ENCODE measurements at regions not wholly inside any gene's neighbourhood (a gene's known extent, or its start where the extent isn't known, plus 50 kb on each side); places are given as distances from the start of the nearest gene placed in this dataset.
"Not testable (repeated sequence)": the region's sequence is repeated elsewhere in the genome, so short reads cannot be mapped to it uniquely, and the experiment has no call there.

DNA sequence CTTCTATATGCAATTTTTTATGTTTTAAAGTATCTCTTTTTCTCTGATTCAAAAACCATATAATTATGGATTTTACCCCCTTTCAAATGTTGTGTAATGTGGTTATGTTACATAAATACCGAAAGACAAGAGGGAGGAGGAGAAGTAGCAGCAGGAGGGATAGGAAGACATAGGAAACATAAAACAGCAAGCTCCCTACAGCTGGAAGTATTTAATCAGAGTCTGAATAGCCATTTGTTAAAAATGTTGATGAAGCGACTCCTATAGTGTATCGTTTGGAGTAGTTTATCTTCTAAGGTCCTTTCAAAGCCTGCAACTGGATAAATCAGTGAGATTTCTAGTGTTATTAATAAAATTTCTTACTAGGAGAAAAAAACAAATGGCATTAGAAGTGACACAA, 598.1 kb upstream of the GOLIM4 start:
- H3K27me3 ChIP-seq (ENCODE audit: control insufficient read depth, insufficient read depth, low read length), result no peaks in the 10 kb centered on the region
- H3K9ac ChIP-seq (ENCODE audit: low read depth, low read length), result no peak overlapping the region
- H3K36me3 ChIP-seq (ENCODE audit: insufficient read depth, low read length), result no peaks in the 10 kb centered on the region
- no peaks in the 10 kb centered on the region for H3K4me1 ChIP-seq (ENCODE audit: control insufficient read depth, insufficient read depth, low read length)
- H3K4me3 ChIP-seq (ENCODE audit: low read length), result no peak overlapping the region
- no peaks in the 10 kb centered on the region for H3K9me3 ChIP-seq (replicated peaks; ENCODE audit: low read length)
- no peak overlapping the region for H3K4me2 ChIP-seq (ENCODE audit: low read length)

DNA sequence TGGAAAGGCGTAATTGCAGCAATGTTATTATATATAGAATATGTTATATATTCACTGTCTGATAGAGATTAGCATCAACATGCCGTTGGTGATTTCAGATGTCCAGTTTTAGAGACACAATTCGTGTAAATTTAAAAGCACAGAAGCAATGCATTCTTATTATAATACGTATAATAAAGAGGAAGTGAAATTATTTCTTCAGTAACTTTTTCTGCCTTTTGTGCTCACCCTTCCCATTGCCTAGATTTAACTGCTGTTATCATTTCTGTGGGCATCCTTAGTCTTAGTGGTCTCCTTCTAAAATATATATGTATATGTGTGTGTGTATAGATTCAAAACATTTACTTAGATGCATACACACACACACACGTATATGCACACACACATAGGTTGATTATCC, 592.5 kb upstream of the GOLIM4 start:
- no peaks in the 10 kb centered on the region for H3K36me3 ChIP-seq (ENCODE audit: insufficient read depth, low read length)
- no peak overlapping the region for H3K4me3 ChIP-seq (ENCODE audit: low read length)
- no peak overlapping the region for H3K4me2 ChIP-seq (ENCODE audit: low read length)
- H3K4me1 ChIP-seq (ENCODE audit: control insufficient read depth, insufficient read depth, low read length), result no peaks in the 10 kb centered on the region
- no peak overlapping the region for H3K9ac ChIP-seq (ENCODE audit: low read depth, low read length)
- H3K9me3 ChIP-seq (replicated peaks; ENCODE audit: low read length), result no peaks in the 10 kb centered on the region
- H3K27me3 ChIP-seq (ENCODE audit: control insufficient read depth, insufficient read depth, low read length), result no peaks in the 10 kb centered on the region

DNA sequence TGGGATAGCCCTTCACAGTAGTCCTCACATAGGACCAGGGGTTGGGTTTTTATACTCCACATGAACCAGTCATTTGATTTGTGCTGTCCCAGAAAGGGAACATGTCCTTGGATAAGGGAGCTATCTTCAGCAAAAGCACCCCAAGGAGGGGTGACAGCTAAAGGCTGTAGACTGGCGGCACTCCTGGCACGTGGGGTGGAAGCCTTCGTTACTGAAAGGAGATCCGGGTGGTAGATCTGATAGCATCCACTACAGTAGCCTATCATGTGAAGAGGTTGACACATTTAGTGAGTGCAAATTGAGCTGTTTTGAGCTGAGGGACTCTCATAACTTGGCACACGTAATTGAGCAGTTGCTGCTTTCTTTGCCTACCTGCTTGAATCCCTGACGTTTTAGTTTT, 588.8 kb upstream of the GOLIM4 start:
- Histone ChIP-seq H3K9me3 (replicated peaks; ENCODE audit: low read length) (no peaks in the 10 kb centered on the region), H3K9ac (ENCODE audit: low read depth, low read length) (no peak overlapping the region), H3K4me2 (ENCODE audit: low read length) (no peak overlapping the region), H3K36me3 (ENCODE audit: insufficient read depth, low read length) (no peaks in the 10 kb centered on the region), H3K4me3 (ENCODE audit: low read length) (no peak overlapping the region), H3K4me1 (ENCODE audit: control insufficient read depth, insufficient read depth, low read length) (no peaks in the 10 kb centered on the region), H3K27me3 (ENCODE audit: control insufficient read depth, insufficient read depth, low read length) (no peaks in the 10 kb centered on the region)

DNA sequence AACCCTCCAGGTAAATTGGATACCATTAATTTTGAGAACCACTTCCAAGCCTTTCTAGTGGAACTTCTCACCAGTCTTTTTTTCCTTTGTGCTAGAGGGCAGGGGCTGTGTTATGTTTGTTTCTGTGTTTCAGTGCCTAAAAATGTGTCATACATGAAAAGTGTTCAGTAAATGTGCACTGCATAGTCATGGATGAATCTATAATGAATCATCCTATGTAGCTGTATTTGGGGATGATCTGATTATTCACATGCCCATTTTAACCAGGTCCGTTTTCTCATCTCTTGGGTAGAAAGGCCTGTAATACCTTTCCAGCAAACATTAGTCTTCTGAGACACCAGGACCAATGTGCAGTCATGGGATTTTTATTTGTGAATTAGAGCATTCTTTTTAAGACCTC, 583.0 kb upstream of the GOLIM4 start:
- Histone ChIP-seq H3K36me3 (ENCODE audit: insufficient read depth, low read length) (no peaks in the 10 kb centered on the region), H3K27me3 (ENCODE audit: control insufficient read depth, insufficient read depth, low read length) (no peaks in the 10 kb centered on the region), H3K9ac (ENCODE audit: low read depth, low read length) (no peak overlapping the region), H3K4me3 (ENCODE audit: low read length) (no peak overlapping the region), H3K4me1 (ENCODE audit: control insufficient read depth, insufficient read depth, low read length) (no peaks in the 10 kb centered on the region), H3K9me3 (replicated peaks; ENCODE audit: low read length) (no peaks in the 10 kb centered on the region), H3K4me2 (ENCODE audit: low read length) (no peak overlapping the region)

DNA sequence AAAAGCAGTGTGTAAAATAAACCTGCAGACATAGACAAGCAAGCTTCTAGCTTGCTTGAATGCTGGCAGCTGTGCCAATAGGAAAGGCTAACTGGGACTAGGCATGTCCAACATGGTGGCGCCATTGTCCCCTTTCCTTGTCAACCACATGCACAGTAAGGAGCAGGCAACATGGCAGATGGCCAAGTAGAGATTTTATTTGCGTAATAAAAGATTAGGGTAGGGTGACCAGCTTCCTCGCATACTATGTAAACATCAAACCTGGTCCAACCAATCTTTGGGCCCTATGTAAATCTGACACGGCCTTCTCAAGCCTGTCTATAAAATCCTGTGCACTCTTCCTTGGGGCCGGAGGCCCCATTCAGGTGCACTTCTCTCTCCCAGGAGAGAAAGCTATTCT, 575.4 kb upstream of the GOLIM4 start:
- Histone ChIP-seq H3K4me2 (ENCODE audit: low read length) (no peak overlapping the region), H3K4me1 (ENCODE audit: control insufficient read depth, insufficient read depth, low read length) (no peaks in the 10 kb centered on the region), H3K27me3 (ENCODE audit: control insufficient read depth, insufficient read depth, low read length) (no peaks in the 10 kb centered on the region), H3K4me3 (ENCODE audit: low read length) (no peak overlapping the region), H3K36me3 (ENCODE audit: insufficient read depth, low read length) (no peaks in the 10 kb centered on the region), H3K9me3 (replicated peaks; ENCODE audit: low read length) (no peaks in the 10 kb centered on the region), H3K9ac (ENCODE audit: low read depth, low read length) (no peak overlapping the region)

DNA sequence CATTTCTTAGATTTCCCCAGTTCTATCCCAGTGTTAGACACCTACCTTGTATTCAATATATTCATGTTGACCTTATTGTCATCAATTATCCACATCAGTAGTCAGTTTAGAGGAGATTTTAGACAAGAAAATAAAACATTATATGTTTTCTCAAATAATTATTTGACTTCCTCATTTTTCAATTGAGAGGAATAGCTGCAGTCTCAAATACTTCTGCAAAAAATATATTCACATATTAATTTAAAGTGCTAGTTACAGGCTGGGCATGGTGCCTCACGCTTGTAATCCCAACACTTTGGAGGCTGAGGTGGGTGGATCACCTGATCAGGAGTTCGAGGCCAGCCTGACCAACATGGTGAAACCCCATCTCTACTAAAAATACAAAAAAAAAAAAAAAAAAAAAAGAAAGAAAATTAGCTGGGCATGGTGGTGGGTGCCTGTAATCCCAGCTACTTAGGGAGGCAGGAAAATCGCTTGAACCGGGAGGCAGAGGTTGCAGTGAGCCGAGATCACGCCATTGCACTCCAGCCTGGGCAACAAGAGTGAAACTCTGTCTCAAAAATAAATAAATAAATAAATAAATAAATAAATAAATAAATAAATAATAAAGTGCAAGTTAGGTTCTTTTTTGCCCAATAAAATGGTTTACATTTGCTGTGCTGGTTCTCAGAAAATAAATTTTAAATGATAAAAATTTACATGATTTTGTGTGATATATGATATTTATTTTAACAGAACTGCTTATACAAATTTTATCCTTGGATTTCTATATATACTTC, 565.3 kb upstream of the GOLIM4 start:
- not testable (repeated sequence) for H3K27me3 ChIP-seq (ENCODE audit: control insufficient read depth, insufficient read depth, low read length); H3K9ac ChIP-seq (ENCODE audit: low read depth, low read length); H3K36me3 ChIP-seq (ENCODE audit: insufficient read depth, low read length); H3K4me3 ChIP-seq (ENCODE audit: low read length); H3K4me1 ChIP-seq (ENCODE audit: control insufficient read depth, insufficient read depth, low read length); H3K9me3 ChIP-seq (replicated peaks; ENCODE audit: low read length); H3K4me2 ChIP-seq (ENCODE audit: low read length)

DNA sequence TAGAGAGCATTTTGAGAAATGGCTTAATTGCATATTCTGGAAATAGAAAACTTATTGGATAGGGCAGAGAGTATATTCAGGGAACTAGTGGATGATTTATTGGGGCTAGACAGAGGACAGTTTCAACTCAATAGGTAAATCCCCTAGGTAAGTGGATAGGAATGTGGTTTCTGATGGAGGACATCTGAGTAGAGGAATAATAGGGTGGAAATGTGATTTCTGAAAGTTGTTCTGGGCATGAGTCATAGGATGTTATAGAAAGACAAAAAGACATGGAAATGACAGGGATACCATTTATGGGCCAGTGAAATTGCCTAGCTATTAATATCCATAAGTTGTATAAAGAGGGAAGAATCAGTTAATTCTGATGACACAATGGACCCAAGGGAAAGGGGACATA, 563.3 kb upstream of the GOLIM4 start:
- no peaks in the 10 kb centered on the region for H3K36me3 ChIP-seq (ENCODE audit: insufficient read depth, low read length)
- H3K4me1 ChIP-seq (ENCODE audit: control insufficient read depth, insufficient read depth, low read length), result no peaks in the 10 kb centered on the region
- H3K4me3 ChIP-seq (ENCODE audit: low read length), result no peak overlapping the region
- H3K27me3 ChIP-seq (ENCODE audit: control insufficient read depth, insufficient read depth, low read length), result no peaks in the 10 kb centered on the region
- H3K9me3 ChIP-seq (replicated peaks; ENCODE audit: low read length), result no peaks in the 10 kb centered on the region
- H3K4me2 ChIP-seq (ENCODE audit: low read length), result no peak overlapping the region
- no peak overlapping the region for H3K9ac ChIP-seq (ENCODE audit: low read depth, low read length)

DNA sequence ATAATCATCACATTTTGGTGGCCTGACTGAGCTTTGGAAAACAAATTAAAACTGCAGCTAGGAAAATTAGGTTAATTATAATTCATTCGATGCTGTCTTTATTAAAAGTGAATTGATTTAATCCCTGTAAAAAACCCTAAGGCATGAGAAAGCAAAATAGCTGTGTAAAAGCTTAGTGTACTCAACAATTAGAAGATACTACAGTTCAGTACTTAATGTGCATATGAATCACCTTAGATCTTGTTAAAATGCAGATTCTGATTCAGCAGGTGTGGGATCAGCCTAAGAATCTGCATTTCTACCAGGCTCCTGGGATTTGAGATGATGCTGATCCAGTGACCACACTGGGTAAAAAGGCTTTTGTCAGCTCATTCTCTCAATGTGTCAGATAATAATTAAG, 559.9 kb upstream of the GOLIM4 start:
- Histone ChIP-seq H3K36me3 (ENCODE audit: insufficient read depth, low read length) (no peaks in the 10 kb centered on the region), H3K27me3 (ENCODE audit: control insufficient read depth, insufficient read depth, low read length) (no peaks in the 10 kb centered on the region), H3K9me3 (replicated peaks; ENCODE audit: low read length) (no peaks in the 10 kb centered on the region), H3K4me1 (ENCODE audit: control insufficient read depth, insufficient read depth, low read length) (no peaks in the 10 kb centered on the region), H3K9ac (ENCODE audit: low read depth, low read length) (no peak overlapping the region), H3K4me3 (ENCODE audit: low read length) (no peak overlapping the region), H3K4me2 (ENCODE audit: low read length) (no peak overlapping the region)

DNA sequence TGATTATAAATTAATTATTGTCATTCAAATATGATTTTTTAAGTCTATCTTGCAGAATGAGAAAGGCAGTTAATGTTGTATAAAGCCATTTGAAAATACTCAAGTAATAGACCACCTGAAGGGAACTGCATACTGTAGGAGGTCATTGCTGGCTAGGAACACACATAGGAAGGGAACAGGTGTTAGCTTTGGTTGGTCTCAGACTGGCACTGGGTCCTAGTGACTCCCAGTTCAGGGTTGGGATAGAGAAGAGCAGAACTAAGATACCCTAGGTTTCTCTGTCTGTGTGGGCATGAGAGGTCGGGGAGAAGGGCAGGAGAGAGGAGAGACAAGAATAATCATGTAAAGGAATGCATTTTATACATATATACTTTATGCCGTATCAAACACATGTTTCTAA, 559.0 kb upstream of the GOLIM4 start:
- H3K4me2 ChIP-seq (ENCODE audit: low read length), result no peak overlapping the region
- no peaks in the 10 kb centered on the region for H3K9me3 ChIP-seq (replicated peaks; ENCODE audit: low read length)
- H3K27me3 ChIP-seq (ENCODE audit: control insufficient read depth, insufficient read depth, low read length), result no peaks in the 10 kb centered on the region
- H3K4me3 ChIP-seq (ENCODE audit: low read length), result no peak overlapping the region
- no peak overlapping the region for H3K9ac ChIP-seq (ENCODE audit: low read depth, low read length)
- no peaks in the 10 kb centered on the region for H3K4me1 ChIP-seq (ENCODE audit: control insufficient read depth, insufficient read depth, low read length)
- no peaks in the 10 kb centered on the region for H3K36me3 ChIP-seq (ENCODE audit: insufficient read depth, low read length)

DNA sequence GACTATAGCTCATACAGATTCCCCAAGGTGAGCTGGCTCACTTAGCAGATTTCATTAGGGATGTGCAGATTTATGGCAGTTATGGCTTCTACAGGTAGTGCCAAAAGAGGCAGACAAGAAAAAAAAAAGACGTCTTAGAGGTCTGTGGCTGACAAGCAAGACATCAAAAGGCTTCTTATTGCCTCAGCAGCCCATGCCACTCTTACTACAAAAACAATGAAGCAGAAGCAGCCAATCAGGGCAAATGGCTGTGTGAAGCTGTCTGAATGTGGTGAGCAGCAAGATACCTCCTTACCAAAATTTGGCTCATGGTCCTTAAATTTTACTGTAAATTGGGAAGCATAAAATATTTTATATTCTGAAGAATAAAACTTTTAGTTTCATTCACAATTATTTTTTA, 557.5 kb upstream of the GOLIM4 start:
- Histone ChIP-seq H3K4me2 (ENCODE audit: low read length) (no peak overlapping the region), H3K36me3 (ENCODE audit: insufficient read depth, low read length) (no peaks in the 10 kb centered on the region), H3K4me3 (ENCODE audit: low read length) (no peak overlapping the region), H3K4me1 (ENCODE audit: control insufficient read depth, insufficient read depth, low read length) (no peaks in the 10 kb centered on the region), H3K27me3 (ENCODE audit: control insufficient read depth, insufficient read depth, low read length) (no peaks in the 10 kb centered on the region), H3K9ac (ENCODE audit: low read depth, low read length) (no peak overlapping the region), H3K9me3 (replicated peaks; ENCODE audit: low read length) (no peaks in the 10 kb centered on the region)

DNA sequence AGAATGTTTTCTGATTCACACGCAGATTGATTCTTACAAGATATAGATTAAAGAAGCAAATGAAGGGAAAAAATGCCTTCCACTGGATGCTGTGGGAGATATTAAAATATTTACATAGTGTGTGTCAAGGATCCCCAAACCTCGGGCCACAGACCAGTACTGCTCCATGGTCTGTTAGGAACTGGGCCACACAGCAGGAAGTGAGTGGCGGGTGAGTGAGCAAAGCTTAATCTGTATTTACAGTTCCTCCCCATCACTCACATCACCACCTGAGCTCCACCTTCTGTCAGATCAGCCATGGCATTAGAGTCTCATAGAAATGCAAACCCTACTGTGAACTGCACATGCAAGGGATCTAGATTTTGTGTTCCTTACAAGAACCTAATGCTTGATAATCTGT, 552.6 kb upstream of the GOLIM4 start:
- Histone ChIP-seq H3K4me2 (ENCODE audit: low read length) (no peak overlapping the region), H3K27me3 (ENCODE audit: control insufficient read depth, insufficient read depth, low read length) (no peaks in the 10 kb centered on the region), H3K36me3 (ENCODE audit: insufficient read depth, low read length) (no peaks in the 10 kb centered on the region), H3K9ac (ENCODE audit: low read depth, low read length) (no peak overlapping the region), H3K4me3 (ENCODE audit: low read length) (no peak overlapping the region), H3K9me3 (replicated peaks; ENCODE audit: low read length) (no peaks in the 10 kb centered on the region), H3K4me1 (ENCODE audit: control insufficient read depth, insufficient read depth, low read length) (no peaks in the 10 kb centered on the region)

DNA sequence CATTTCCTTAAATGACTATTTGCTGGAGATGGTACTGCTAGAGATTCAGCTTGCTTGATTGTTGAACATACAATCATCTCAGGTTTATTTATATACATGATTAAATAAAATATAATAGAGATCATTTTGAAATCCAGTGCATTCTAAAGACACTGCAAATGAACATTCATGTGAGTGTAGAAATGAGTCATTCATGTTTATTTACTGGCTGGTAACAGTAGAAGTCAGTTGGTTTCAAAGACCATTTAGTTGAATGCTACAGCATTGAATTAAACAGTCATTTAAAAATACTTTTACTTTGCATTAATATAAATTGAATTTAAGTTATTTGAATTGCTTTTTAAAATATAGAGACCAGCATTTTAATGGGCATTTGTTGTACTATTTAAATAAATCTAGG, 551.9 kb upstream of the GOLIM4 start:
- H3K27me3 ChIP-seq (ENCODE audit: control insufficient read depth, insufficient read depth, low read length), result no peaks in the 10 kb centered on the region
- H3K4me1 ChIP-seq (ENCODE audit: control insufficient read depth, insufficient read depth, low read length), result no peaks in the 10 kb centered on the region
- H3K9ac ChIP-seq (ENCODE audit: low read depth, low read length), result no peak overlapping the region
- no peaks in the 10 kb centered on the region for H3K9me3 ChIP-seq (replicated peaks; ENCODE audit: low read length)
- H3K36me3 ChIP-seq (ENCODE audit: insufficient read depth, low read length), result no peaks in the 10 kb centered on the region
- H3K4me2 ChIP-seq (ENCODE audit: low read length), result no peak overlapping the region
- no peak overlapping the region for H3K4me3 ChIP-seq (ENCODE audit: low read length)

Measured in skeletal muscle satellite cell (primary cell).